ENCODE measurements at regions not wholly inside any gene's neighbourhood (a gene's known extent, or its start where the extent isn't known, plus 50 kb on each side); places are given as distances from the start of the nearest gene placed in this dataset.
A peak's percentile ranks its signal among the peaks of the same experiment; 100 is the strongest.

DNA sequence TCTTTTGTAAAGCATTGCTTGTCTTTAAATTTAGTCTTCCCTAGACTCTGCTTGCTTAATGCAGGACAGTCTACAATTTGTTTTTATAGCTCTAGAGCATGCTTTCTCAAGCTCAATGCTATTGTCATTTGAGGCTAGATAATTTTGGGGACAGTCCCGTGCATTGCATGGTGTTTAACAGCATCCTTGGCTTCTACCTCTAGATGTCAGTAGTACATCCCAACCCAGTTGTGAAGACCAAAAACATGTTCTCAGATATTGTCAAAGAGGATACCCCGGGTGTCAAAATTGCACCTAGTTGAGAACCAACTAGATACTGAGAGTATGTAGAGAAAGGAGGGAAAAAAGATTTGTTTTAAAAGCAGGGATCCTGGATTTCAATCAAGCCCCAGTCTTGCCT is 277.5 kb downstream of the CEMIP2 start:
- H3K4me3 ChIP-seq (replicated peaks; ENCODE audit: low read depth, low read length) = no peak overlapping the region
- TF ChIP-seq, protein P1, sequence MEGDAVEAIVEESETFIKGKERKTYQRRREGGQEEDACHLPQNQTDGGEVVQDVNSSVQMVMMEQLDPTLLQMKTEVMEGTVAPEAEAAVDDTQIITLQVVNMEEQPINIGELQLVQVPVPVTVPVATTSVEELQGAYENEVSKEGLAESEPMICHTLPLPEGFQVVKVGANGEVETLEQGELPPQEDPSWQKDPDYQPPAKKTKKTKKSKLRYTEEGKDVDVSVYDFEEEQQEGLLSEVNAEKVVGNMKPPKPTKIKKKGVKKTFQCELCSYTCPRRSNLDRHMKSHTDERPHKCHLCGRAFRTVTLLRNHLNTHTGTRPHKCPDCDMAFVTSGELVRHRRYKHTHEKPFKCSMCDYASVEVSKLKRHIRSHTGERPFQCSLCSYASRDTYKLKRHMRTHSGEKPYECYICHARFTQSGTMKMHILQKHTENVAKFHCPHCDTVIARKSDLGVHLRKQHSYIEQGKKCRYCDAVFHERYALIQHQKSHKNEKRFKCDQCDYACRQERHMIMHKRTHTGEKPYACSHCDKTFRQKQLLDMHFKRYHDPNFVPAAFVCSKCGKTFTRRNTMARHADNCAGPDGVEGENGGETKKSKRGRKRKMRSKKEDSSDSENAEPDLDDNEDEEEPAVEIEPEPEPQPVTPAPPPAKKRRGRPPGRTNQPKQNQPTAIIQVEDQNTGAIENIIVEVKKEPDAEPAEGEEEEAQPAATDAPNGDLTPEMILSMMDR (IDR thresholded peaks at IDR 0.05; ENCODE audit: low read length, missing control alignments) = peak; percentile 9
- no peak for DNase-seq (ENCODE audit: low read depth)

DNA sequence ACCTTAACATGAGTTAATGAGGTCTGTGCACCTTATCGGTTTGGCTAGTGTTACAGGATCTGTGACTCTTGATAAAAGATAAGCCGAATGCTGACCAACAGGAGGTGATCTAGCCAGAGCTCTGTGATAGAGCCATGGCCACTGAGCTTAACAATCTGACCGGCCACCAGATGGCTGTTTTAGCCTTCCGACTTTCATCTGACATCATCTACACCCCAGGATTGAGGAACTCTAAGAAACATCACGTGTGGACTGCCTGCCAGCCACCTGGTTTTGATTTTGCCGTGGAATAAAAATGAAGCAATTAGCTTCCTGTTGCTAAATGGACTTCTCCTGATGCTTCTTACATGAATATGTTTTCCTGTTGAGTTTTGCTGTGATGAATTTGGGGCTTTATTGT is 281.3 kb downstream of the CEMIP2 start:
- no peak overlapping the region for H3K4me3 ChIP-seq (replicated peaks; ENCODE audit: low read depth, low read length)
- TF ChIP-seq, protein P1 (IDR thresholded peaks at IDR 0.05; ENCODE audit: low read length, missing control alignments) = no peak
- no peak for DNase-seq (ENCODE audit: low read depth)

DNA sequence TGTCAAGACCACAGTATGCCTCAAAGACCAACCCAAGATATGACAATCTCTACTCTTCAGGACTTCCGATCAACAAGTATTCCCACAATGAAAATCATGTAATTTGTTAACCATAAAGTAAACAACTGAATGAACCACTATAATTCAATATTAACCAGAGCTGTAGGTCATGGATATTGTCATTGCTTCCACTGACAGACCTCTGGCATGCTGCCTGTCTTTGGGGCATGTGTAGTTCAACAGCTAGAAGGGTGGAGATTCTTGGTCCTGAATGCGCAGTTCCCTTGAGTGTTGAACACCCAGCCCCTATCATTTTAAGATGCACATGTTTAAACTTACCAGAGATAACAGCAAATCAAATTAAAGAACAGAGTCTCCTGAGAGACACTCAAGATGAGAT is 283.0 kb downstream of the CEMIP2 start:
- TF ChIP-seq, protein P1 (IDR thresholded peaks at IDR 0.05; ENCODE audit: low read length, missing control alignments) = no peak
- no peak for DNase-seq (ENCODE audit: low read depth)
- H3K4me3 ChIP-seq (replicated peaks; ENCODE audit: low read depth, low read length) = no peak overlapping the region

DNA sequence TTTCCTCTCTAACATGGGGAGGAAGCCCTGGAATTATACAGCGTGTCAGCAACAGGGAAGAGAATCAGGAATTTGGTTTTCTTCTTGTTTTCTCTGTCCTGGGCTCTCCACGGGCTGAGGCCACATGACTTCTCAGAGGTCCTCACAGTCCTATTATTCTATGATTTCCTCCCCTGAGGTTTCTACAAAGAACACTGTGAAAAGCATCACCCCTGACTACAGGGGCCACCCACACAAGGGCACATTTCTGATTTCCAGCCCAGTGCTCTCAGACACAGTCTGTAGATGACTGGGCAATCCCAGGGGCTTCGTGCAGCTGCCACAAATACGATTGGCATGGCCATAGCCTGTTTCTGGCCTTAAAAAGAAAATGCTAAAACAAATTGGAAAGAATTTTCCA is 284.9 kb downstream of the CEMIP2 start:
- TF ChIP-seq, protein P1 (IDR thresholded peaks at IDR 0.05; ENCODE audit: low read length, missing control alignments) = no peak
- H3K4me3 ChIP-seq (replicated peaks; ENCODE audit: low read depth, low read length) = no peak overlapping the region
- no peak for DNase-seq (ENCODE audit: low read depth)

DNA sequence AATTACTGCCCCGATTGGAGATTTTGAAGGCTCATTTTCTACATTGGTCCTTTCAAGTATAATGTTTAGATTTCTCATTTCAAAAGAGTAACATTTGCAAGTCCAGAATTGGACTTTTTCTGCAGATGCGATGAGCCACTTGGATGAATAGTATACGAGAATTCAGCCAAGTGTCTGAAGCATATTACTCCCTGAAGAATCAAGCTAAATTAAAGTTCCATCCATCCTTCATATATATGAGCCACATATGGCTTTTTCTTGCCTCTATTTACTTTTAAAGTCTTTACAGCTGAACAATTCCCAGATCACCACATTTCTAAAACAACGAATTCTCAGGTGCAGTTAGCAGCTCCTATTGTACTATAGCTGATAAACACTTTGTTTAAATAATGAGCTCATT is 288.7 kb downstream of the CEMIP2 start:
- TF ChIP-seq, protein P1 (IDR thresholded peaks at IDR 0.05; ENCODE audit: low read length, missing control alignments) = no peak
- DNase-seq (ENCODE audit: low read depth) = no peak
- no peak overlapping the region for H3K4me3 ChIP-seq (replicated peaks; ENCODE audit: low read depth, low read length)

DNA sequence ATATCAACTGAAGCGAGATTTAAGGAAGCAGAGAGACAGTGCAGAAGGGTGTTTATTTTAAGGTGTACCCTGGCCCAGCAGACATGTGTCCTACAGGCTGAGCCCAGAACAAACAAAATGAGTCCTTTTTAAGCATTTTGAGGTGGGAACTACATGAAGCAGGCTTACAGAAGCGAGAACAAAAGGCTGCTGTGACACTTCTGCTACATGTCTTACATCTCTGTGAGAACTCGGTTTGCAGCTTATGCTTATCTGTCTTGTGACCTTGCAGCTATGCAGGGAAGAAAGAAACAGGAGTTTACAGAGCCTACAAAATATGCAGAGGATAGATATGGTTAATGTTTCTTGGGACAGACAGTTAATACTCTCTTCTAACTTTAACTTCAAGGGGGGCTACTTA is 295.9 kb downstream of the CEMIP2 start:
- H3K4me3 ChIP-seq (replicated peaks; ENCODE audit: low read depth, low read length) = no peak overlapping the region
- DNase-seq (ENCODE audit: low read depth) = no peak
- TF ChIP-seq, protein P1 (IDR thresholded peaks at IDR 0.05; ENCODE audit: low read length, missing control alignments) = no peak

DNA sequence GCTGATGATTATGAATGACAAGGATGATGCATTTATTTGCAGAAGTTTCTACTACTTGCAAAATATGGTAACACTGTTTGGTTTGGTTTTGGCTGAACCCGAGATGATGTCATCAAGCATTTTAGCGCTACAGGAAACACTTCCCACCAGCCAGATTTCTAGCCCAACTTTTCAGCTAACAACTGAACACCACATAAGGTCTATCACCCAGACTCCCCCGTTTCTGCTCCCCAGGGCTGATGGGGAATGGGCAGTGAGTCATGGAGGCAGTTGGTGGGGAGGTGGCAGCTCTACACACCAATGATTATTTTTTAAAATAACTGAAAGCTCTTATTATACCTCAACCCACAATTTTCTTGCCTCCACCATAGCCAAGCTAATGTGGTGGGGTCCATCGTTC is 302.9 kb downstream of the CEMIP2 start:
- no peak for DNase-seq (ENCODE audit: low read depth)
- TF ChIP-seq, protein P1 (IDR thresholded peaks at IDR 0.05; ENCODE audit: low read length, missing control alignments) = no peak
- H3K4me3 ChIP-seq (replicated peaks; ENCODE audit: low read depth, low read length) = no peak overlapping the region

Measured in fibroblast of pulmonary artery (primary cell).